ENCODE measurements at regions not wholly inside any gene's neighbourhood (a gene's known extent, or its start where the extent isn't known, plus 50 kb on each side); places are given as distances from the start of the nearest gene placed in this dataset.
A peak's percentile ranks its signal among the peaks of the same experiment; 100 is the strongest.

- TF ChIP-seq ZFX (IDR thresholded peaks at IDR 0.05), result no peak
- TF ChIP-seq CTCF (conservative IDR thresholded peaks at IDR 0.05), result no peak
These were observed 490.4 kb downstream of the BMP2 start for GRCh38 chr20:7257692-7258466.

GRCh38 chr20:7262803-7263202 lies 495.3 kb downstream of the BMP2 start:
- no peak for TF ChIP-seq CTCF (conservative IDR thresholded peaks at IDR 0.05)
- no peak for TF ChIP-seq ZFX (IDR thresholded peaks at IDR 0.05)
- no peak overlapping the region for H3K27ac ChIP-seq

More at GRCh38 chr20:7257692-7258466, 490.4 kb downstream of the BMP2 start:
- H3K27ac ChIP-seq, result no peak overlapping the region

- H3K27ac ChIP-seq, result no peak overlapping the region
- TF ChIP-seq CTCF (conservative IDR thresholded peaks at IDR 0.05) (no peak), ZFX (IDR thresholded peaks at IDR 0.05) (no peak)
These were observed 496.7 kb downstream of the BMP2 start for GRCh38 chr20:7264137-7264536.

DNA sequence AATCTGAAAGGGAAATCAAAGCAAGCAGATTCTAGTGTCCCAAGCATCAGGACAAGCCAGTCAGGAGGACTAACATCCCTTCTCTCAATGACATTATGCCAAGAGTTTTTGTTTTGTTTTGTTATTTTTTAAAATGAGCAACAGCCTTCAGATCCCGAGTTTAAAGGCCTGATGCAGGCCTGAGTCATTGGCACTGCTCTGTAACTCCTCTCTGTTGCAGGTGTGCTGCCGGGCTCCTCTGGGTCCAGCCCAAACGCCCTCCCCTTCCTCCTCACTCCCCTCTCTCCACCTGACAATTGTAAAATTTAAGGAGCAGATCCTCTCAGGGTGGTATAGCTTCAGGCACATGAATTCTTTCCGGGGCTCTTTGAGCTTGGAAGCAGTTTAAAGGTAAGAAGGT lies 502.0 kb downstream of the BMP2 start:
- TF ChIP-seq CTCF (conservative IDR thresholded peaks at IDR 0.05) (no peak), ZFX (IDR thresholded peaks at IDR 0.05) (no peak)

DNA sequence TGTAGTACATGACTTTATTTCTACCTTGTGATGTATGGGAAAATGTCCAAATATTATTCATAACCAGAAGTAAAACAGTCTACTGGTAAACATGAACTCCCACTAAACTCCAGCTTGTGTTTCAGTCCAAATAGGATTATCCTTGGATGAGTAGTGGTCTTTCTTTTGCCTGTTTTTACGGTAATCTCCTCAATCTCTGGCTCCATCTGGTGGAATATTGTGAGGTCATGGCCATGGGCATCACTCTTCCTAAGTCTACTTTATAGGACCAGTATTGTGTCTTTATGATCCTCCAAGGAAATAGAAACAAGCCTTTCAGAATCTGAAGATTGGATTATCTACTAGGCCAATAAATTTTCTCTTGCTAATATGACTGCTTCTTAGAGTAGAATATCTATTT lies 505.0 kb downstream of the BMP2 start:
- no peak overlapping the region for H3K27ac ChIP-seq
- peak; percentile 13 for TF ChIP-seq CTCF (conservative IDR thresholded peaks at IDR 0.05)
- TF ChIP-seq ZFX (IDR thresholded peaks at IDR 0.05), result no peak

More for the DNA sequence above, 502.0 kb downstream of the BMP2 start:
- no peak overlapping the region for H3K27ac ChIP-seq

- TF ChIP-seq ZFX (IDR thresholded peaks at IDR 0.05) (no peak), CTCF (conservative IDR thresholded peaks at IDR 0.05) (no peak)
- no peak overlapping the region for H3K27ac ChIP-seq
These were observed 507.4 kb downstream of the BMP2 start for GRCh38 chr20:7274870-7275269.

DNA sequence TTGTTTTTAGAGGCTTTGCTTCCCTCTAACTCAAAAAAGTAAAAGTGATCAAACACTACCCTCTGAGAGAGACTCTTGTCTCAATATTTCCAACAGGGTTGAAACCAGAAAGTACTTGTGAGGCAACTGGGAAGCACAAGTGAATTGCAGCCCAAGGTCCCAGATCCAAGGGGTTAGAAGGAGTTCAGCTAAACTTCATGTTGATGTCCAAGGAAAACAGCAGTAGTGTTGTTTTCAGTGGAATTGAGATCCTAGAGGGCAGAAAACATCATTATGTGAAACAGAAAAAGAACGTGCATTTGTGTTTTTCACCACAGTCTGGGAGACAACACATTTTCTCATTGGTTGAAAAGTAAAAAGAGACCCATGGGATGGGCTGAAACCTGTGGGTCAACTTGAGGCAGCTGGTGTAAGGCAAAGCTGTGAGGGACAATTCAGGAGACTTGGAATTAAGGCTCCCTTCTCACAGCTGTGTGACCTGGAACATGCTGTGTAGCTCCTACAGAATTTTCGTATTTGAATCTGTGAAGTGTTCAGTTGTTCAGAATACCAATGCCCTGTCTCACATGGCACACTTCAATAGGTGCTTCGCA lies 508.3 kb downstream of the BMP2 start:
- H3K27ac ChIP-seq, result no peak overlapping the region
- no peak for TF ChIP-seq CTCF (conservative IDR thresholded peaks at IDR 0.05)
- TF ChIP-seq ZFX (IDR thresholded peaks at IDR 0.05), result no peak
